ENCODE measurements at regions not wholly inside any gene's neighbourhood (a gene's known extent, or its start where the extent isn't known, plus 50 kb on each side); places are given as distances from the start of the nearest gene placed in this dataset.

DNA sequence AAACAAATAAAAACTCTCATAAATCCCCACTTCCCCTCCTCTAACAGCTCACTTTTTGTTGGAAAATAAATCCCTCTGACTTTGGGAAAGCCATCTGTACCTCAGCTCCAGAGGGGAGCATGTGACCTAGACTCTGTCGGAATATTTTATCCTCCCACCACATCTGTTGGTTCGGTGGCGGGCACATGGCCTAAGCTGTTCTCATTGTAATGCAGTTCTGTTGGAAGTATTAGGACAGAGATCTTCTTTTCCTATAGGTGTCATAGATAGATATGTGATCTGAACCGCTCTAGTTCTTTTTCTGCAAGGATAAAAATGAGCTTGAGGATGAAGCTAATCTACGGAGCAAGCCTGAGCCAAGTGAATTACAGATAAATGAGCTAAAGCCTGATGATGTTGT, 50.5 kb upstream of the EPS8L3 start:
- TF ChIP-seq, protein P1, sequence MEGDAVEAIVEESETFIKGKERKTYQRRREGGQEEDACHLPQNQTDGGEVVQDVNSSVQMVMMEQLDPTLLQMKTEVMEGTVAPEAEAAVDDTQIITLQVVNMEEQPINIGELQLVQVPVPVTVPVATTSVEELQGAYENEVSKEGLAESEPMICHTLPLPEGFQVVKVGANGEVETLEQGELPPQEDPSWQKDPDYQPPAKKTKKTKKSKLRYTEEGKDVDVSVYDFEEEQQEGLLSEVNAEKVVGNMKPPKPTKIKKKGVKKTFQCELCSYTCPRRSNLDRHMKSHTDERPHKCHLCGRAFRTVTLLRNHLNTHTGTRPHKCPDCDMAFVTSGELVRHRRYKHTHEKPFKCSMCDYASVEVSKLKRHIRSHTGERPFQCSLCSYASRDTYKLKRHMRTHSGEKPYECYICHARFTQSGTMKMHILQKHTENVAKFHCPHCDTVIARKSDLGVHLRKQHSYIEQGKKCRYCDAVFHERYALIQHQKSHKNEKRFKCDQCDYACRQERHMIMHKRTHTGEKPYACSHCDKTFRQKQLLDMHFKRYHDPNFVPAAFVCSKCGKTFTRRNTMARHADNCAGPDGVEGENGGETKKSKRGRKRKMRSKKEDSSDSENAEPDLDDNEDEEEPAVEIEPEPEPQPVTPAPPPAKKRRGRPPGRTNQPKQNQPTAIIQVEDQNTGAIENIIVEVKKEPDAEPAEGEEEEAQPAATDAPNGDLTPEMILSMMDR (IDR thresholded peaks at IDR 0.05) = no peak
- no peak for TF ChIP-seq POLR2A (IDR thresholded peaks at IDR 0.05)
